B cell (primary cell): ENCODE measurements at regions not wholly inside any gene's neighbourhood (a gene's known extent, or its start where the extent isn't known, plus 50 kb on each side); places are given as distances from the start of the nearest gene placed in this dataset.

Experiments used
- ATAC-seq: fragments of 200-7000 bp; cut with Tn5 transposase; one replicate; pipeline ENCODE4 v1.10.0; 2021; ENCODE audit warnings: low read depth, mild to moderate bottlenecking, moderate number of reproducible peaks, moderate library complexity
- CTCF ChIA-PET: fragments of 350-600 bp; sonication (Branson Sonifier 250); formaldehyde crosslinking; loops from one replicate; lab custom pipeline; 2021; ENCODE audit warnings: antibody characterized with exemption, inconsistent platforms; lab: Charles Lee
- POLR2A ChIA-PET: fragments of 350-600 bp; sonication (Branson Sonifier 250); formaldehyde crosslinking; loops from one replicate; lab custom pipeline; 2021; ENCODE audit warnings: antibody characterized with exemption; lab: Charles Lee
- DNase-seq: peaks from one replicate; pipeline ENCODE4 v3.0.0; 2013
- H2AFZ ChIP-seq: 2 replicates; pipeline ENCODE4 v1.6.1; 2012; ENCODE audit warnings: mild to moderate bottlenecking, low read depth, low read length; ENCODE audit not compliant: insufficient read depth, poor library complexity, severe bottlenecking
- H3K27ac ChIP-seq, 2 donors: 1 replicate in 1 of 2; 2 replicates in 1 of 2; pipeline ENCODE4 v1.5.1; 2012 to 2013; ENCODE audit warnings: low read length in 2 of 2, mild to moderate bottlenecking in 2 of 2, moderate library complexity in 1 of 2
- H3K27me3 ChIP-seq, 4 experiments: fragments of 200-600 bp in 1 of 4; sonication (generic) in 1 of 4; replicated peaks in 1 of 4; 1 replicate in 2 of 4; 2 replicates in 2 of 4; pipeline versions ENCODE4 v1.6.1 to v1.7.0; 2013 to 2016; ENCODE audit warnings: low read length in 3 of 4, mild to moderate bottlenecking in 2 of 4, mixed read lengths in 1 of 4, moderate library complexity in 1 of 4; ENCODE audit not compliant: insufficient read depth in 4 of 4, control insufficient read depth in 3 of 4; ENCODE audit errors: control extremely low read depth in 1 of 4
- H3K36me3 ChIP-seq, 2 experiments: replicated peaks in 1 of 2; 1 replicate in 1 of 2; 2 replicates in 1 of 2; pipeline versions ENCODE4 v1.6.1 to v1.7.1; 2013; ENCODE audit warnings: low read length in 1 of 2; ENCODE audit not compliant: insufficient read depth in 2 of 2, control insufficient read depth in 1 of 2; ENCODE audit errors: control extremely low read depth in 1 of 2, extremely low read depth in 1 of 2
- H3K4me1 ChIP-seq, 2 donors: fragments of 200-600 bp in 1 of 2; sonication (generic) in 1 of 2; 1 replicate in 1 of 2; 2 replicates in 1 of 2; pipeline versions ENCODE4 v1.5.1 to v1.6.1; 2013 to 2017; ENCODE audit warnings: low read length in 2 of 2; ENCODE audit not compliant: control insufficient read depth in 2 of 2, insufficient read depth in 2 of 2
- H3K4me2 ChIP-seq: replicated peaks from 2 replicates; pipeline ENCODE3; 2012; ENCODE audit warnings: mild to moderate bottlenecking, low read depth, low read length; ENCODE audit not compliant: poor library complexity, severe bottlenecking
- H3K4me3 ChIP-seq, 5 experiments: fragments of 200-600 bp in 1 of 5; sonication (generic) in 1 of 5; 1 replicate in 3 of 5; 2 replicates in 2 of 5; pipeline versions ENCODE4 v1.5.1 to v1.7.0; 2011 to 2016; ENCODE audit warnings: low read length in 4 of 5, mild to moderate bottlenecking in 4 of 5, low read depth in 2 of 5, control low read depth in 1 of 5, moderate library complexity in 1 of 5; ENCODE audit not compliant: insufficient read depth in 1 of 5; ENCODE audit errors: control extremely low read depth in 1 of 5, extremely low read depth in 1 of 5
- H3K79me2 ChIP-seq: fragments of 200-600 bp; sonication (generic); one replicate; pipeline ENCODE4 v1.6.0; 2016; ENCODE audit warnings: low read length; ENCODE audit not compliant: control insufficient read depth, insufficient read depth
- H3K9ac ChIP-seq: fragments of 200-600 bp; sonication (generic); 2 replicates; pipeline ENCODE4 v1.6.1; 2017; ENCODE audit warnings: mild to moderate bottlenecking, low read length, moderate library complexity
- H3K9me3 ChIP-seq, 3 donors: one replicate each; pipeline versions ENCODE4 v1.6.1 to v1.7.1; 2013; ENCODE audit warnings: low read length in 2 of 3; ENCODE audit not compliant: control insufficient read depth in 2 of 3, insufficient read depth in 1 of 3; ENCODE audit errors: control extremely low read depth in 1 of 3
- H4K20me1 ChIP-seq: 2 replicates; pipeline ENCODE4 v1.6.0; 2012; ENCODE audit warnings: mild to moderate bottlenecking, low read length; ENCODE audit not compliant: insufficient read depth, control insufficient read depth, poor library complexity, severe bottlenecking
- H3K27ac Mint-ChIP-seq: one replicate; pipeline ENCODE4 v1.8.0; 2021; ENCODE audit warnings: mixed read lengths
- H3K27me3 Mint-ChIP-seq: one replicate; pipeline ENCODE4 v1.8.0; 2021; ENCODE audit warnings: mixed read lengths
- H3K4me1 Mint-ChIP-seq: one replicate; pipeline ENCODE4 v1.8.0; 2021; ENCODE audit warnings: mixed read lengths
- H3K4me3 Mint-ChIP-seq: one replicate; pipeline ENCODE4 v1.8.0; 2021; ENCODE audit warnings: mixed read lengths
- H3K9me3 Mint-ChIP-seq: one replicate; pipeline ENCODE4 v1.8.0; 2022; ENCODE audit warnings: mixed read lengths; ENCODE audit not compliant: insufficient read depth
- CTCF ChIP-seq: fragments of 200-600 bp; IDR thresholded peaks from one replicate; pipeline ENCODE4 v1.8.0; 2022; ENCODE audit warnings: antibody characterized with exemption, mild to moderate bottlenecking
- EZH2 ChIP-seq: IDR thresholded peaks from 2 replicates; pipeline ENCODE4 v1.6.1; 2012; ENCODE audit warnings: borderline replicate concordance, low read depth, mild to moderate bottlenecking, moderate library complexity, low read length; ENCODE audit not compliant: insufficient read depth, poor library complexity, severe bottlenecking
- WGBS: methylation state at CpG from one replicate; pipeline ENCODE4 v1.1.5; 2013; ENCODE audit warnings: missing lambda C conversion rate; ENCODE audit not compliant: insufficient coverage; 5-methylcytosine and 5-hydroxymethylcytosine counted together
- intact Hi-C: fragments of 100-400 bp; cut with micrococcal nuclease; formaldehyde crosslinking; loops from one replicate; pipeline ENCODE4 v1.10.0; 2022

GRCh38 chr2:104523921-104524320 is 330.0 kb upstream of the POU3F3 start:
- Histone ChIP-seq H3K9ac (no peak overlapping the region), H3K36me3 (no peaks in the 10 kb centered on the region), H3K27ac (no peak overlapping the region), H3K4me2 (no peak overlapping the region), H3K4me3 (no peak overlapping the region), H2AFZ (no peak overlapping the region), H3K27me3 (no peaks in the 10 kb centered on the region), H3K9me3 (no peaks in the 10 kb centered on the region), H3K4me1 (no peaks in the 10 kb centered on the region), H4K20me1 (no peaks in the 10 kb centered on the region), H3K79me2 (no peaks in the 10 kb centered on the region)
- Mint-ChIP-seq H3K9me3 (no peaks in the 10 kb centered on the region), H3K4me1 (no peaks in the 10 kb centered on the region), H3K27me3 (peaks cover 3% of the 10 kb centered on the region), H3K4me3 (no peak overlapping the region), H3K27ac (no peak overlapping the region)
- ATAC-seq (no peak), DNase-seq (no peak)
- intact Hi-C loops, result no loop called here
- TF ChIP-seq CTCF (no peak), EZH2 (no peak)
- POLR2A ChIA-PET, result no interaction called here
- WGBS, result no CpG with 5 or more reads among the region's 2 CpGs
- CTCF ChIA-PET, result no interaction called here

GRCh38 chr2:104528101-104528500 is 325.8 kb upstream of the POU3F3 start:
- H3K4me2 ChIP-seq, result no peak overlapping the region
- H3K36me3 ChIP-seq, result no peaks in the 10 kb centered on the region
- H4K20me1 ChIP-seq, result no peaks in the 10 kb centered on the region
- ChIA-PET POLR2A (no interaction called here), CTCF (no interaction called here)
- H3K4me1 Mint-ChIP-seq, result no peaks in the 10 kb centered on the region
- H3K27ac Mint-ChIP-seq, result no peak overlapping the region
- no peak overlapping the region for H3K4me3 ChIP-seq
- intact Hi-C loops, result no loop called here
- no peak overlapping the region for H3K27ac ChIP-seq
- no peaks in the 10 kb centered on the region for H3K4me1 ChIP-seq
- no peaks in the 10 kb centered on the region for H3K9me3 Mint-ChIP-seq
- ATAC-seq (no peak), DNase-seq (no peak)
- no peaks in the 10 kb centered on the region for H3K79me2 ChIP-seq
- no peaks in the 10 kb centered on the region for H3K27me3 ChIP-seq
- no peak overlapping the region for H3K4me3 Mint-ChIP-seq
- H3K9ac ChIP-seq, result no peak overlapping the region
- H2AFZ ChIP-seq, result no peak overlapping the region
- TF ChIP-seq EZH2 (no peak), CTCF (no peak)
- 96% methylated on average over 8 of the region's 8 CpGs for WGBS
- H3K9me3 ChIP-seq, result no peaks in the 10 kb centered on the region
- H3K27me3 Mint-ChIP-seq, result peaks cover 3% of the 10 kb centered on the region
